HCT116 (cell line): ENCODE measurements at regions not wholly inside any gene's neighbourhood (a gene's known extent, or its start where the extent isn't known, plus 50 kb on each side); places are given as distances from the start of the nearest gene placed in this dataset.

Source experiments
- ATAC-seq: fragments of 200-7000 bp; cut with Tn5 transposase; 2 replicates; pipeline ENCODE4 v1.9.1; 2020; ENCODE audit warnings: mild to moderate bottlenecking, moderate library complexity
- BruUV-seq: library from RNA; stranded (reverse); fragments of 400-500 nt; replicated peaks from 2 replicates; lab custom pipeline; 2021; lab: Mats Ljungman, UMichigan
- CTCF ChIA-PET: fragments of 300-600 bp; sonication (Branson Sonifier 250); formaldehyde crosslinking; loops from one replicate; lab custom pipeline; 2021; ENCODE audit warnings: antibody characterized with exemption; lab: Charles Lee
- POLR2A ChIA-PET: fragments of 300-600, 350-600 bp; sonication (Branson Sonifier 250); formaldehyde crosslinking; loops from one replicate; lab custom pipeline; 2021; ENCODE audit warnings: antibody characterized with exemption; lab: Charles Lee
- RAD21 ChIA-PET, 2 experiments: fragments of 300-600 bp; sonication (Branson Sonifier 250); formaldehyde crosslinking; loops; one replicate each; lab custom pipeline; 2023; ENCODE audit warnings: low total read pairs in 2 of 2; ENCODE audit not compliant: uncharacterized antibody in 2 of 2, unreplicated experiment in 2 of 2, low non-redundant PET in 1 of 2; lab: Charles Lee
- DNase-seq: peaks from one replicate; pipeline ENCODE4 v3.0.0-alpha.2; 2010; ENCODE audit warnings: low read depth, low spot score
- H2AFZ ChIP-seq: fragments of 200-600 bp; shearing (Covaris generic), sonication (generic); 2 replicates; pipeline ENCODE4 v1.6.1; 2017; ENCODE audit warnings: low read depth, mixed run types, mixed read lengths, antibody characterized with exemption, low read length; ENCODE audit not compliant: poor library complexity, severe bottlenecking
- H3K27ac ChIP-seq: 2 replicates; pipeline ENCODE4 v1.5.1; 2012; ENCODE audit warnings: low read depth, low read length
- H3K27me3 ChIP-seq: fragments of 200-600 bp; sonication (generic); 2 replicates; pipeline ENCODE4 v1.6.1; 2016; ENCODE audit warnings: mixed run types, low read length, mixed read lengths; ENCODE audit not compliant: insufficient read depth
- H3K36me3 ChIP-seq, 2 experiments: fragments of 200-500 bp in 1 of 2; fragments of 200-600 bp in 1 of 2; sonication (Bioruptor generic) in 1 of 2; sonication (generic) in 1 of 2; 2 replicates each; pipeline versions ENCODE4 v1.5.1 to v1.6.1; 2014 to 2016; ENCODE audit warnings: low read length in 2 of 2, inconsistent platforms in 1 of 2, mixed read lengths in 1 of 2, mixed run types in 1 of 2; ENCODE audit not compliant: insufficient read depth in 2 of 2, control insufficient read depth in 1 of 2
- H3K4me1 ChIP-seq, 2 experiments: fragments of 200-600 bp in 1 of 2; sonication (generic) in 1 of 2; 2 replicates each; pipeline versions ENCODE4 v1.5.1 to v1.6.1; 2012 to 2017; ENCODE audit warnings: low read length in 2 of 2, inconsistent platforms in 1 of 2, mild to moderate bottlenecking in 1 of 2, mixed read lengths in 1 of 2, mixed run types in 1 of 2, moderate library complexity in 1 of 2; ENCODE audit not compliant: insufficient read depth in 2 of 2, control insufficient read depth in 1 of 2
- H3K4me2 ChIP-seq: fragments of 200-600 bp; sonication (generic); 2 replicates; pipeline ENCODE4 v1.6.1; 2017; ENCODE audit warnings: mixed run types, low read length, mixed read lengths
- H3K4me3 ChIP-seq, 2 experiments: fragments of 200-600 bp in 1 of 2; sonication (generic) in 1 of 2; replicated peaks in 1 of 2; 2 replicates each; pipeline ENCODE4 v1.5.1; 2011 to 2016; ENCODE audit warnings: low read length in 2 of 2, control low read depth in 1 of 2, low read depth in 1 of 2, mild to moderate bottlenecking in 1 of 2, mixed read lengths in 1 of 2, mixed run types in 1 of 2
- H3K79me2 ChIP-seq: fragments of 200-600 bp; sonication (generic); 2 replicates; pipeline ENCODE4 v1.6.1; 2017; ENCODE audit warnings: mild to moderate bottlenecking, mixed run types, low read length, moderate library complexity, mixed read lengths; ENCODE audit not compliant: insufficient read depth
- H3K9ac ChIP-seq: fragments of 200-600 bp; sonication (generic); 2 replicates; pipeline ENCODE4 v1.6.1; 2016; ENCODE audit warnings: low read length, mixed read lengths
- H3K9me2 ChIP-seq: fragments of 200-600 bp; sonication (generic), shearing (Covaris generic); 2 replicates; pipeline ENCODE4 v1.6.1; 2017; ENCODE audit warnings: mixed run types, mild to moderate bottlenecking, moderate library complexity; ENCODE audit not compliant: insufficient read depth
- H3K9me3 ChIP-seq, 2 experiments: fragments of 200-500 bp in 1 of 2; fragments of 200-600 bp in 1 of 2; sonication (Bioruptor generic) in 1 of 2; sonication (generic) in 1 of 2; 2 replicates each; pipeline ENCODE4 v1.6.1; 2014 to 2017; ENCODE audit warnings: low read length in 2 of 2, mixed read lengths in 2 of 2, inconsistent platforms in 1 of 2, low read depth in 1 of 2, mild to moderate bottlenecking in 1 of 2, mixed run types in 1 of 2, moderate library complexity in 1 of 2; ENCODE audit not compliant: control insufficient read depth in 1 of 2, insufficient read depth in 1 of 2
- H4K20me1 ChIP-seq: fragments of 200-600 bp; sonication (generic), shearing (Covaris generic); 2 replicates; pipeline ENCODE4 v1.6.1; 2017; ENCODE audit warnings: mixed run types, mild to moderate bottlenecking, moderate library complexity; ENCODE audit not compliant: insufficient read depth
- EZH2 ChIP-seq: fragments of 200-600 bp; sonication (generic); IDR thresholded peaks from 2 replicates; pipeline ENCODE4 v1.6.1; 2017; ENCODE audit warnings: antibody characterized with exemption, mixed run types
- EZH2phosphoT487 ChIP-seq: fragments of 200-600 bp; IDR thresholded peaks from 2 replicates; pipeline ENCODE4 v1.6.1; 2018; ENCODE audit warnings: antibody characterized with exemption, borderline replicate concordance
- JUND ChIP-seq: IDR thresholded peaks from 2 replicates; pipeline ENCODE4 v1.6.1; 2012
- SRF ChIP-seq: IDR thresholded peaks from 2 replicates; pipeline ENCODE4 v1.6.1; 2012; ENCODE audit warnings: low read depth
- TCF7L2 ChIP-seq: IDR thresholded peaks from 2 replicates; pipeline ENCODE4 v1.7.0; 2011; ENCODE audit warnings: borderline replicate concordance, inconsistent platforms; ENCODE audit not compliant: insufficient read depth, insufficient read length; ENCODE audit errors: extremely low read depth
- YY1 ChIP-seq: IDR thresholded peaks from 2 replicates; pipeline ENCODE4 v1.6.1; 2011; ENCODE audit warnings: low read length, low read depth, moderate library complexity, mild to moderate bottlenecking; ENCODE audit not compliant: insufficient replicate concordance; ENCODE audit errors: extremely low read depth
- ZFX ChIP-seq: fragments of 450-650 bp; IDR thresholded peaks from 2 replicates; pipeline ENCODE4 v1.6.1; 2017
- ZNF274 ChIP-seq: fragments of 200-500 bp; sonication (Bioruptor generic); IDR thresholded peaks from 2 replicates; pipeline ENCODE4 v1.6.1; 2014; ENCODE audit warnings: mild to moderate bottlenecking, low read depth, low read length, inconsistent platforms
- intact Hi-C: fragments of 100-400 bp; cut with micrococcal nuclease; formaldehyde crosslinking; loops from 2 replicates; pipeline ENCODE4 v1.10.0; 2022
- TF ChIP-seq, protein P1 (sequence below): IDR thresholded peaks from 2 replicates; pipeline ENCODE4 v1.6.1; 2012
- TF ChIP-seq, protein P2 (sequence below): IDR thresholded peaks from 2 replicates; pipeline ENCODE4 v1.6.1; 2012; ENCODE audit warnings: low read depth

DNA sequence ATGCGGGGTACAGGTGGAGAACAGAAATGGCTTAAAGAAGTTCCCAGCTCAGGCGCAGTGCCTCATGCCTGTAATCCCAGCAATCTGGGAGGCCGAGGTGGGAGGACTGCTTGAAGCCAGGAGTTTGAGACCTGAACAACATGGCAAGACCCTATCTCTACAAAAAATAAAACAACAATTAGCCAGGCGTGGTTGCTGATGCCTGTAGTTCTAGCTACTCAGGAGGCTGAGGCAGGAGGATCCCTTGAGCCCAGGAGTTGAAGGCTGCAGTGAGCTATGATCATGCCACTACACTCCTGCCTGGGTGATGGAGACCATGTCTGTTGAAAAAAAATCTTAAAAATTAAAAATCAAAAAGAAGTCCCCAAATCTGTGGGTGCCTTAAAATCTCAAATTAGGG is 228.3 kb upstream of the WSB1 start:
- Histone ChIP-seq H3K79me2 (no peaks in the 10 kb centered on the region), H3K9me2 (no peaks in the 10 kb centered on the region), H3K36me3 (no peaks in the 10 kb centered on the region), H3K27ac (no peak overlapping the region), H3K4me1 (no peaks in the 10 kb centered on the region), H3K9me3 (no peaks in the 10 kb centered on the region), H2AFZ (no peak overlapping the region), H3K27me3 (no peaks in the 10 kb centered on the region), H3K4me2 (no peak overlapping the region), H3K9ac (no peak overlapping the region), H4K20me1 (no peaks in the 10 kb centered on the region), H3K4me3 (no peak overlapping the region)
- ChIA-PET POLR2A (no interaction called here), RAD21 (no interaction called here), CTCF (no interaction called here)
- ATAC-seq = no peak
- intact Hi-C loops = no loop called here
- DNase-seq = no peak
- TF ChIP-seq YY1 = no peak
- TF ChIP-seq ZNF274 = no peak
- TF ChIP-seq, protein P1, sequence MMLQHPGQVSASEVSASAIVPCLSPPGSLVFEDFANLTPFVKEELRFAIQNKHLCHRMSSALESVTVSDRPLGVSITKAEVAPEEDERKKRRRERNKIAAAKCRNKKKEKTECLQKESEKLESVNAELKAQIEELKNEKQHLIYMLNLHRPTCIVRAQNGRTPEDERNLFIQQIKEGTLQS = no peak
- TF ChIP-seq ZFX = no peak
- no peak for TF ChIP-seq EZH2phosphoT487
- TF ChIP-seq, protein P2, sequence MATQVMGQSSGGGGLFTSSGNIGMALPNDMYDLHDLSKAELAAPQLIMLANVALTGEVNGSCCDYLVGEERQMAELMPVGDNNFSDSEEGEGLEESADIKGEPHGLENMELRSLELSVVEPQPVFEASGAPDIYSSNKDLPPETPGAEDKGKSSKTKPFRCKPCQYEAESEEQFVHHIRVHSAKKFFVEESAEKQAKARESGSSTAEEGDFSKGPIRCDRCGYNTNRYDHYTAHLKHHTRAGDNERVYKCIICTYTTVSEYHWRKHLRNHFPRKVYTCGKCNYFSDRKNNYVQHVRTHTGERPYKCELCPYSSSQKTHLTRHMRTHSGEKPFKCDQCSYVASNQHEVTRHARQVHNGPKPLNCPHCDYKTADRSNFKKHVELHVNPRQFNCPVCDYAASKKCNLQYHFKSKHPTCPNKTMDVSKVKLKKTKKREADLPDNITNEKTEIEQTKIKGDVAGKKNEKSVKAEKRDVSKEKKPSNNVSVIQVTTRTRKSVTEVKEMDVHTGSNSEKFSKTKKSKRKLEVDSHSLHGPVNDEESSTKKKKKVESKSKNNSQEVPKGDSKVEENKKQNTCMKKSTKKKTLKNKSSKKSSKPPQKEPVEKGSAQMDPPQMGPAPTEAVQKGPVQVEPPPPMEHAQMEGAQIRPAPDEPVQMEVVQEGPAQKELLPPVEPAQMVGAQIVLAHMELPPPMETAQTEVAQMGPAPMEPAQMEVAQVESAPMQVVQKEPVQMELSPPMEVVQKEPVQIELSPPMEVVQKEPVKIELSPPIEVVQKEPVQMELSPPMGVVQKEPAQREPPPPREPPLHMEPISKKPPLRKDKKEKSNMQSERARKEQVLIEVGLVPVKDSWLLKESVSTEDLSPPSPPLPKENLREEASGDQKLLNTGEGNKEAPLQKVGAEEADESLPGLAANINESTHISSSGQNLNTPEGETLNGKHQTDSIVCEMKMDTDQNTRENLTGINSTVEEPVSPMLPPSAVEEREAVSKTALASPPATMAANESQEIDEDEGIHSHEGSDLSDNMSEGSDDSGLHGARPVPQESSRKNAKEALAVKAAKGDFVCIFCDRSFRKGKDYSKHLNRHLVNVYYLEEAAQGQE = no peak
- no peak for TF ChIP-seq TCF7L2
- no peak for TF ChIP-seq EZH2
- TF ChIP-seq SRF = no peak
- no peak for TF ChIP-seq JUND
- BruUV-seq = no TSS peak
